Liver (tissue), 3 donors: ENCODE measurements at regions not wholly inside any gene's neighbourhood (a gene's known extent, or its start where the extent isn't known, plus 50 kb on each side); places are given as distances from the start of the nearest gene placed in this dataset.

Source experiments
- ATF3 ChIP-seq: IDR thresholded peaks from 2 replicates; pipeline ENCODE4 v1.6.1; 2016; ENCODE audit warnings: antibody characterized with exemption
- CTCF ChIP-seq: fragments of 150-350 bp; IDR thresholded peaks from 2 replicates; pipeline ENCODE4 v1.5.1; 2017; ENCODE audit warnings: improper control_type of control experiment, low read depth, low read length; ENCODE audit not compliant: missing input control
- FOXA1 ChIP-seq: IDR thresholded peaks from 2 replicates; pipeline ENCODE4 v1.6.1; 2016; ENCODE audit warnings: antibody characterized with exemption
- FOXA2 ChIP-seq: IDR thresholded peaks from 2 replicates; pipeline ENCODE4 v1.6.1; 2016; ENCODE audit warnings: antibody characterized with exemption
- GABPA ChIP-seq, 2 donors: IDR thresholded peaks in 1 of 2; conservative IDR thresholded peaks in 1 of 2; 2 replicates each; pipeline ENCODE4 v1.6.1; 2016; ENCODE audit warnings: antibody characterized with exemption in 2 of 2, mild to moderate bottlenecking in 1 of 2, moderate library complexity in 1 of 2
- JUND ChIP-seq, 2 donors: IDR thresholded peaks; 2 replicates each; pipeline ENCODE4 v1.6.1; 2016; ENCODE audit warnings: antibody characterized with exemption in 2 of 2
- RAD21 ChIP-seq, 2 donors: IDR thresholded peaks; 2 replicates each; pipeline ENCODE4 v1.6.1; 2016; ENCODE audit warnings: antibody characterized with exemption in 2 of 2, mild to moderate bottlenecking in 2 of 2
- SP1 ChIP-seq: IDR thresholded peaks from 2 replicates; pipeline ENCODE4 v1.6.1; 2018; ENCODE audit warnings: antibody characterized with exemption, mild to moderate bottlenecking
- TAF1 ChIP-seq: conservative IDR thresholded peaks from 2 replicates; pipeline ENCODE4 v1.6.1; 2016; ENCODE audit warnings: antibody characterized with exemption, mild to moderate bottlenecking
- ZBTB33 ChIP-seq: IDR thresholded peaks from 2 replicates; pipeline ENCODE4 v1.6.1; 2016; ENCODE audit warnings: antibody characterized with exemption
- donor health status: healthy.
- donor health status: healthy.

GRCh38 chr13:85186356-85187045 is 612.7 kb downstream of the SLITRK6 start:
- no peak for TF ChIP-seq GABPA (IDR thresholded peaks at IDR 0.05 in 1 of 2, conservative IDR thresholded peaks at IDR 0.05 in 1 of 2)
- TF ChIP-seq TAF1: no peak
- no peak for TF ChIP-seq CTCF
- TF ChIP-seq FOXA1: no peak
- no peak for TF ChIP-seq ZBTB33
- TF ChIP-seq ATF3: no peak
- TF ChIP-seq RAD21 (IDR thresholded peaks at IDR 0.05): no peak
- no peak for TF ChIP-seq SP1
- TF ChIP-seq FOXA2: no peak
- no peak for TF ChIP-seq JUND (IDR thresholded peaks at IDR 0.05)
